ENCODE measurements at regions not wholly inside any gene's neighbourhood (a gene's known extent, or its start where the extent isn't known, plus 50 kb on each side); places are given as distances from the start of the nearest gene placed in this dataset.

- TF ChIP-seq RERE (CRISPR knock-in tag; IDR thresholded peaks at IDR 0.05; ENCODE audit: low read depth) (peak; percentile 33; the same call in 1 of the 2 replicates), ZNF160 (CRISPR knock-in tag; IDR thresholded peaks at IDR 0.05) (no peak), ONECUT2 (CRISPR knock-in tag; IDR thresholded peaks at IDR 0.05) (peak; percentile 30; the same call in 1 of the 2 replicates), ARID4A (CRISPR knock-in tag; IDR thresholded peaks at IDR 0.05; ENCODE audit: borderline replicate concordance) (no peak), ZKSCAN1 (IDR thresholded peaks at IDR 0.05; ENCODE audit: low read length) (no peak), NR2F6 (IDR thresholded peaks at IDR 0.05) (peak; percentile 61; the same call in 1 of the 2 replicates), NR2F6 (CRISPR knock-in tag; IDR thresholded peaks at IDR 0.05) (peak; percentile 49; the same call in 1 of the 2 replicates), ZSCAN25 (CRISPR knock-in tag; IDR thresholded peaks at IDR 0.05) (no peak), FOXO1 (CRISPR knock-in tag; IDR thresholded peaks at IDR 0.05) (0 out of 2 replicates have a peak, but pooled peaks have one; percentile 10), FOXP4 (CRISPR knock-in tag; IDR thresholded peaks at IDR 0.05) (peak; percentile 54), MTF1 (CRISPR knock-in tag; IDR thresholded peaks at IDR 0.05) (no peak), HIVEP1 (CRISPR knock-in tag; IDR thresholded peaks at IDR 0.05) (peak; percentile 48; the same call in 1 of the 2 replicates), ZMYM2 (CRISPR knock-in tag; IDR thresholded peaks at IDR 0.05) (peak; percentile 43; the same call in 1 of the 2 replicates), PPARG (CRISPR knock-in tag; conservative IDR thresholded peaks at IDR 0.05) (peak; percentile 51; the same call in 1 of the 2 replicates), ELF3 (CRISPR knock-in tag; IDR thresholded peaks at IDR 0.05) (peak; percentile 74; the same call in 1 of the 2 replicates), RCOR2 (CRISPR knock-in tag; IDR thresholded peaks at IDR 0.05) (no peak), HDAC6 (IDR thresholded peaks at IDR 0.05; ENCODE audit: low read depth, low read length) (no peak), GATAD1 (CRISPR knock-in tag; IDR thresholded peaks at IDR 0.05) (0 out of 2 replicates have a peak, but pooled peaks have one; percentile 37), ATF7-NPFF (CRISPR knock-in tag; IDR thresholded peaks at IDR 0.05; ENCODE audit: low read depth) (no peak)
Measured at GRCh38 chr5:173789031-173789920, 98.9 kb upstream of the CPEB4 start (continued).

Measured in HepG2 (cell line).